ENCODE measurements at regions not wholly inside any gene's neighbourhood (a gene's known extent, or its start where the extent isn't known, plus 50 kb on each side); places are given as distances from the start of the nearest gene placed in this dataset.

GRCh38 chr3:115336836-115337235 is 189.7 kb upstream of the ZBTB20 start:
- intact Hi-C loops (cut with DNase I; ENCODE audit: low total_unique reads) = no loop called here

GRCh38 chr3:115340586-115340985 is 193.5 kb upstream of the ZBTB20 start:
- intact Hi-C loops (cut with DNase I; ENCODE audit: low total_unique reads) (no loop called here), in situ Hi-C loops (cut with MboI; ENCODE audit: low sequenced_read_pairs in 4 of 4) (no loop called here)
- no peaks in the 10 kb centered on the region for H3K36me3 ChIP-seq
- TF ChIP-seq CTCF (IDR thresholded peaks at IDR 0.05 in 4 of 5, conservative IDR thresholded peaks at IDR 0.05 in 1 of 5) = no peak
- TF ChIP-seq POLR2A (IDR thresholded peaks at IDR 0.05) = no peak
- no peak overlapping the region for H3K27ac ChIP-seq
- no peaks in the 10 kb centered on the region for H3K9me3 ChIP-seq
- ATAC-seq (no peak), DNase-seq (no peak)
- H3K27me3 ChIP-seq = no peaks in the 10 kb centered on the region
- no peaks in the 10 kb centered on the region for H3K4me1 ChIP-seq
- no peak overlapping the region for H3K4me3 ChIP-seq

More at GRCh38 chr3:115336836-115337235, 189.7 kb upstream of the ZBTB20 start:
- no peaks in the 10 kb centered on the region for H3K27me3 ChIP-seq
- in situ Hi-C loops (cut with MboI; ENCODE audit: low sequenced_read_pairs in 4 of 4) = no loop called here
- DNase-seq (no peak), ATAC-seq (no peak)
- H3K36me3 ChIP-seq = no peaks in the 10 kb centered on the region
- TF ChIP-seq CTCF (IDR thresholded peaks at IDR 0.05 in 4 of 5, conservative IDR thresholded peaks at IDR 0.05 in 1 of 5) (no peak), POLR2A (IDR thresholded peaks at IDR 0.05) (no peak)
- no peaks in the 10 kb centered on the region for H3K4me1 ChIP-seq
- no peak overlapping the region for H3K4me3 ChIP-seq
- no peak overlapping the region for H3K27ac ChIP-seq
- no peaks in the 10 kb centered on the region for H3K9me3 ChIP-seq

GRCh38 chr3:115341208-115341607 is 194.1 kb upstream of the ZBTB20 start:
- Histone ChIP-seq H3K4me3 (no peak overlapping the region), H3K4me1 (no peaks in the 10 kb centered on the region), H3K27ac (no peak overlapping the region), H3K9me3 (no peaks in the 10 kb centered on the region), H3K36me3 (no peaks in the 10 kb centered on the region), H3K27me3 (no peaks in the 10 kb centered on the region)
- in situ Hi-C loops (cut with MboI; ENCODE audit: low sequenced_read_pairs in 4 of 4) = no loop called here
- ATAC-seq = no peak
- intact Hi-C loops (cut with DNase I; ENCODE audit: low total_unique reads) = no loop called here
- DNase-seq = no peak
- TF ChIP-seq CTCF (IDR thresholded peaks at IDR 0.05 in 4 of 5, conservative IDR thresholded peaks at IDR 0.05 in 1 of 5) = no peak
- no peak for TF ChIP-seq POLR2A (IDR thresholded peaks at IDR 0.05)

GRCh38 chr3:115347737-115348136 is 200.6 kb upstream of the ZBTB20 start:
- no peaks in the 10 kb centered on the region for H3K27me3 ChIP-seq
- no peak for ATAC-seq

More at GRCh38 chr3:115347737-115348136, 200.6 kb upstream of the ZBTB20 start:
- no peak overlapping the region for H3K27ac ChIP-seq
- in situ Hi-C loops (cut with MboI; ENCODE audit: low sequenced_read_pairs in 4 of 4) = no loop called here
- H3K9me3 ChIP-seq = no peaks in the 10 kb centered on the region
- no peaks in the 10 kb centered on the region for H3K4me1 ChIP-seq
- TF ChIP-seq CTCF (IDR thresholded peaks at IDR 0.05 in 4 of 5, conservative IDR thresholded peaks at IDR 0.05 in 1 of 5) = no peak
- no peak for TF ChIP-seq POLR2A (IDR thresholded peaks at IDR 0.05)
- intact Hi-C loops (cut with DNase I; ENCODE audit: low total_unique reads) = no loop called here
- H3K4me3 ChIP-seq = no peak overlapping the region
- DNase-seq = no peak
- H3K36me3 ChIP-seq = no peaks in the 10 kb centered on the region
